T47D (cell line): ENCODE measurements at regions not wholly inside any gene's neighbourhood (a gene's known extent, or its start where the extent isn't known, plus 50 kb on each side); places are given as distances from the start of the nearest gene placed in this dataset.

Experiments
- DNase-seq, 2 experiments: peaks; one replicate each; pipeline versions ENCODE4 v3.0.0 to v3.0.0-alpha.2; 2011 to 2012; ENCODE audit warnings: low read depth in 1 of 2, low spot score in 1 of 2
- JUND ChIP-seq: IDR thresholded peaks from 2 replicates; pipeline ENCODE4 v1.6.1; 2012; ENCODE audit warnings: low read depth
- in situ Hi-C: cut with HindIII; loops from 2 replicates; pipeline ENCODE4 v1.10.0; 2016; ENCODE audit warnings: low sequenced_read_pairs, low pct_unique_long_range_greater_than_20kb

GRCh38 chr6:4295058-4295782, 159.8 kb upstream of the ECI2 start:
- in situ Hi-C loops: no loop called here

GRCh38 chr6:4294636-4295035, 159.3 kb upstream of the ECI2 start:
- in situ Hi-C loops: no loop called here
- no peak for TF ChIP-seq JUND

More at GRCh38 chr6:4295058-4295782, 159.8 kb upstream of the ECI2 start:
- DNase-seq: no peak
- TF ChIP-seq JUND: no peak

GRCh38 chr6:4291453-4292403, 156.4 kb upstream of the ECI2 start:
- TF ChIP-seq JUND: no peak
- no peak for DNase-seq
- in situ Hi-C loops: no loop called here

More at GRCh38 chr6:4294636-4295035, 159.3 kb upstream of the ECI2 start:
- no peak for DNase-seq

GRCh38 chr6:4289770-4290320, 154.5 kb upstream of the ECI2 start:
- TF ChIP-seq JUND: no peak
- DNase-seq: no peak
- in situ Hi-C loops: no loop called here

- DNase-seq: no peak
- no peak for TF ChIP-seq JUND
- in situ Hi-C loops: no loop called here
Observed at GRCh38 chr6:4287811-4288244, 152.5 kb upstream of the ECI2 start.

GRCh38 chr6:4287372-4287771, 152.0 kb upstream of the ECI2 start:
- TF ChIP-seq JUND: no peak
- in situ Hi-C loops: no loop called here

GRCh38 chr6:4282926-4283325, 147.6 kb upstream of the ECI2 start:
- in situ Hi-C loops: no loop called here
- TF ChIP-seq JUND: no peak
- no peak for DNase-seq

More at GRCh38 chr6:4287372-4287771, 152.0 kb upstream of the ECI2 start:
- no peak for DNase-seq

GRCh38 chr6:4281341-4282293, 146.2 kb upstream of the ECI2 start:
- in situ Hi-C loops: no loop called here
- TF ChIP-seq JUND: no peak
- DNase-seq: peak; percentile 53 to 67

- in situ Hi-C loops: no loop called here
- TF ChIP-seq JUND: no peak
- DNase-seq: no peak
Observed at GRCh38 chr6:4280707-4281106, 145.3 kb upstream of the ECI2 start.

- no peak for DNase-seq
- no peak for TF ChIP-seq JUND
- in situ Hi-C loops: no loop called here
Observed at GRCh38 chr6:4280031-4280430, 144.7 kb upstream of the ECI2 start.

GRCh38 chr6:4274382-4275082, 139.2 kb upstream of the ECI2 start:
- TF ChIP-seq JUND: no peak
- in situ Hi-C loops: no loop called here
- DNase-seq: no peak
